Activated B cell treated with CpG ODN at 0.5 μM for 24 hours (primary cell): ENCODE measurements at regions not wholly inside any gene's neighbourhood (a gene's known extent, or its start where the extent isn't known, plus 50 kb on each side); places are given as distances from the start of the nearest gene placed in this dataset.

Source experiments
- ATAC-seq: fragments of 200-7000 bp; cut with Tn5 transposase; one replicate; pipeline ENCODE4 v1.10.0; 2021; ENCODE audit warnings: low read depth, mild to moderate bottlenecking, moderate library complexity
- CTCF ChIA-PET: fragments of 350-600 bp; sonication (Branson Sonifier 250); formaldehyde crosslinking; loops from one replicate; lab custom pipeline; 2021; ENCODE audit warnings: antibody characterized with exemption; lab: Charles Lee
- POLR2A ChIA-PET: fragments of 350-600 bp; sonication (Branson Sonifier 250); formaldehyde crosslinking; loops from one replicate; lab custom pipeline; 2021; ENCODE audit warnings: antibody characterized with exemption; lab: Charles Lee
- DNase-seq: peaks from one replicate; pipeline ENCODE4 v3.0.0; 2022
- H3K27ac Mint-ChIP-seq: one replicate; pipeline ENCODE4 v1.8.0; 2020; ENCODE audit warnings: mixed read lengths
- H3K27me3 Mint-ChIP-seq: one replicate; pipeline ENCODE4 v1.8.0; 2021; ENCODE audit warnings: mixed read lengths
- H3K36me3 Mint-ChIP-seq: one replicate; pipeline ENCODE4 v1.8.0; 2021; ENCODE audit warnings: low read depth, mixed read lengths
- H3K4me1 Mint-ChIP-seq: one replicate; pipeline ENCODE4 v1.8.0; 2021; ENCODE audit warnings: mixed read lengths
- H3K4me3 Mint-ChIP-seq: one replicate; pipeline ENCODE4 v1.8.0; 2020; ENCODE audit warnings: mild to moderate bottlenecking, mixed read lengths
- H3K9me3 Mint-ChIP-seq: one replicate; pipeline ENCODE4 v1.8.0; 2020; ENCODE audit warnings: mixed read lengths
- CTCF ChIP-seq: fragments of 200-600 bp; IDR thresholded peaks from one replicate; pipeline ENCODE4 v1.8.0; 2022; ENCODE audit warnings: antibody characterized with exemption, mild to moderate bottlenecking
- intact Hi-C: fragments of 100-400 bp; cut with micrococcal nuclease; formaldehyde crosslinking; loops from one replicate; pipeline ENCODE4 v1.15.1; 2024

DNA sequence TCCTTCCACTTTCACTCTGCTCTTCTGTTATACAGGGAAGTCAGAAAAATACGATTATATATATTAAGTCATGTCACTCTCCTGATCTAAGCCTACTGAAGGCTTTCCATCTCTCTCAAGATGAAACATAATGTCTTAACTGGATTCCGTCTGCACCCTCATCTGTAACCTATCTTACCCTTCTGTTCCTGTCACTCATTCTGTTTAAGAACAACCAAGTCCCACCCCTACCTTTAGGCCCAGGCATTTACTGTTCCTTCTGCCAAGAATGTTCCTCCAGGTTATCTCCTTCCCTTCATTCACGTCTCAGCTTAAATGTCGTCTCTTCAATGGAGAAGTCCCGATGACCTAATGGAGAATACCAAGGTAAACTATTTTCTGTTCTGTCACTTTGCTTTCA lies 1802.4 kb downstream of the MRPL39 start:
- Mint-ChIP-seq H3K27me3 (no peaks in the 10 kb centered on the region), H3K9me3 (peaks cover 15% of the 10 kb centered on the region), H3K27ac (no peak overlapping the region), H3K4me3 (no peak overlapping the region), H3K4me1 (peaks cover 9% of the 10 kb centered on the region), H3K36me3 (no peaks in the 10 kb centered on the region)
- no peak for DNase-seq
- ChIA-PET CTCF (no interaction called here), POLR2A (no interaction called here)
- no peak for TF ChIP-seq CTCF
- intact Hi-C loops, result loop anchor here (5.0 kb wide), 1 partner anchor 117 kb away; no protein-coding TSS in a partner anchor
- no peak for ATAC-seq

GRCh38 chr21:23801292-23801691 lies 1806.0 kb downstream of the MRPL39 start:
- no peak for DNase-seq
- H3K27me3 Mint-ChIP-seq, result no peaks in the 10 kb centered on the region
- H3K9me3 Mint-ChIP-seq, result peaks cover 13% of the 10 kb centered on the region
- ChIA-PET CTCF (no interaction called here), POLR2A (no interaction called here)
- intact Hi-C loops, result loop anchor here (5.0 kb wide), 1 partner anchor 121 kb away; no protein-coding TSS in a partner anchor
- peak; percentile 64 for ATAC-seq
- peaks cover 9% of the 10 kb centered on the region for H3K4me1 Mint-ChIP-seq
- no peak for TF ChIP-seq CTCF
- H3K4me3 Mint-ChIP-seq, result no peak overlapping the region
- no peaks in the 10 kb centered on the region for H3K36me3 Mint-ChIP-seq
- no peak overlapping the region for H3K27ac Mint-ChIP-seq

DNA sequence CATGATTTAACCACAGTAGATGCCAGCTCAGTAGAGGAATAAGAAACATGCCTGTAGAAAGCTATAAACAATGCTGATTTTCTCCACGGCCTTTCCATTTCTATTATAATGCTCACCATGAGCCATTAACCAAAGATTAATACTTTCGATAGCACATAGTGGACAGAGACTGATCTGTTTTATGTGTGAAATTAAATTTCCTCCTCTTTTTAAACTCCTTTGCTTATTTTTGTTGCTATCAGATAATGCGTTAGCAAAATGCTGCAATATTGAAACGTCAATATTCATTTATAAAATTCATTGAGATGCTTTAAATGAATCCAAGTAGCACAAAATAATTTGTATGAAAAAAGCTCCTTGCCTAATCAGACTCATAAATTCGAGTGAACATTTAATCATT lies 1807.9 kb downstream of the MRPL39 start:
- peaks cover 9% of the 10 kb centered on the region for H3K4me1 Mint-ChIP-seq
- H3K4me3 Mint-ChIP-seq, result no peak overlapping the region
- H3K27me3 Mint-ChIP-seq, result no peaks in the 10 kb centered on the region
- CTCF ChIA-PET, result interaction anchor here (0.6 kb wide), 1 partner anchor 11 kb away, joined by 3 read pairs; no protein-coding TSS in a partner anchor
- no peak for ATAC-seq
- no peaks in the 10 kb centered on the region for H3K36me3 Mint-ChIP-seq
- peaks cover 13% of the 10 kb centered on the region for H3K9me3 Mint-ChIP-seq
- no peak overlapping the region for H3K27ac Mint-ChIP-seq
- no peak for TF ChIP-seq CTCF
- POLR2A ChIA-PET, result no interaction called here
- intact Hi-C loops, result no loop called here
- DNase-seq, result no peak

DNA sequence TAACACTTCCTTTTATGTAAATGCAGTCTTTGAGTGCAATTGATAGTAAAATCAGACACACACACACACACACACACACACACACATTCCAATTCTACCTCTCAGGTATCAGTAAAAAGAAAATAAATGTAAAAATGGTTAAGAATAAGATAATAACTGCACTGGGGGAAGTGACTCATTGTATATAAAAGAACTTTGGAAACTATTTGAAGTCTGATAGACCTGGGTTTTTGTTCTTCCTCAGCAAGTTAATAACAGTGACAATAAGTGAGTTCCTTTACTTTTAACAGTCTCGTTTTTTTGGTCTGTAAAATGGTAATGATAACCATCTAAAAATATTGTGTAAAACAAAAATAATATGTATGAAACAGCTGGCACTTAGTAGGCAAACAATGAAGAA lies 1815.0 kb downstream of the MRPL39 start:
- DNase-seq (no peak), ATAC-seq (no peak)
- Mint-ChIP-seq H3K27ac (no peak overlapping the region), H3K4me3 (no peak overlapping the region), H3K9me3 (no peaks in the 10 kb centered on the region), H3K27me3 (no peaks in the 10 kb centered on the region), H3K4me1 (no peaks in the 10 kb centered on the region), H3K36me3 (no peaks in the 10 kb centered on the region)
- intact Hi-C loops, result no loop called here
- POLR2A ChIA-PET, result no interaction called here
- CTCF ChIA-PET, result no interaction called here
- no peak for TF ChIP-seq CTCF

DNA sequence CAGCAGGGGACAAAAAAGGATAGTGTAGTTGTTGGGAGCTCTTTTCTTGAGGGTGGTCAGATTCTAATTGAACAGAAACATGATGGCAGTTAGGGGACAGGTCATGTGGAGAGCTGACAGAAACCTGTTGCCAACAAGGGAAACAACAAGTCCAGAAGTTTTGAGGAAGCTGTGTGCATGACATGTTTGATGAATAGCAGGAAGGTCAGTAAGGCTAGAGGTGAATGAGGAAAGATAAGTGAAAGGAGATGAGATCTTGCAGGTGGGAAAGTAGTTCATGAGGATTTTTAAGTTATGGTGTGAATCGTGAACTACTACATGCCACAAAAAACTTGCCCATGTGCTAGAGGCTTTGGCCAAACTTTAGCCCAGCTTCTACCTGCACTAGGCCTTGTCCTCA lies 1817.4 kb downstream of the MRPL39 start:
- Mint-ChIP-seq H3K9me3 (no peaks in the 10 kb centered on the region), H3K4me3 (no peak overlapping the region), H3K36me3 (no peaks in the 10 kb centered on the region), H3K27ac (no peak overlapping the region), H3K27me3 (no peaks in the 10 kb centered on the region), H3K4me1 (no peaks in the 10 kb centered on the region)
- POLR2A ChIA-PET, result no interaction called here
- CTCF ChIA-PET, result no interaction called here
- DNase-seq (no peak), ATAC-seq (no peak)
- no peak for TF ChIP-seq CTCF
- intact Hi-C loops, result no loop called here
